ENCODE measurements at regions not wholly inside any gene's neighbourhood (a gene's known extent, or its start where the extent isn't known, plus 50 kb on each side); places are given as distances from the start of the nearest gene placed in this dataset.

DNA sequence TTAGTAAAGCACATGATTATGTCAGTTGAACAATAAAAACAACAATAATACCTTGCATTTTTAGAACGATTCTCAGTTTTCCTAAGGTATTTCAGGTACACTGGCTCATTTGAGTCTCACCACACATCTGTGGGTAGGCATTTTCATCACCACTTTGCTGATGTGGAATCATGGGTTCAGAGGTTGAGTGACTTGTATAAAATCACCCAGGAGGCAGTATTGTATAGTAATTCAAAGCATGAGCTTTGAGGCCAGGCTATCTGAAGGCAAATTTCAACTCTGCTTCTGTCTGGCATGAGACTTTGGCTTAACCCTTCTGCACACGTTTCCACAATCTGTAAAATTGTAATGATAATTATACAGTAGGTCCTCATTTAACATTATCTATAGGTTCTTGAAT, 183.9 kb upstream of the CMC1 start:
- TF ChIP-seq EZH2 (IDR thresholded peaks at IDR 0.05; ENCODE audit: borderline replicate concordance, low read depth, low read length, severe bottlenecking) (no peak), CTCF (IDR thresholded peaks at IDR 0.05; ENCODE audit: borderline replicate concordance, extremely low read depth, low read length, poor library complexity, severe bottlenecking) (no peak)

Measured in DND-41 (cell line).